ENCODE measurements at regions not wholly inside any gene's neighbourhood (a gene's known extent, or its start where the extent isn't known, plus 50 kb on each side); places are given as distances from the start of the nearest gene placed in this dataset.

GRCh38 chr1:184222652-184223052 is 164.2 kb upstream of the C1orf21 start (continued):
- TF ChIP-seq, protein P1, sequence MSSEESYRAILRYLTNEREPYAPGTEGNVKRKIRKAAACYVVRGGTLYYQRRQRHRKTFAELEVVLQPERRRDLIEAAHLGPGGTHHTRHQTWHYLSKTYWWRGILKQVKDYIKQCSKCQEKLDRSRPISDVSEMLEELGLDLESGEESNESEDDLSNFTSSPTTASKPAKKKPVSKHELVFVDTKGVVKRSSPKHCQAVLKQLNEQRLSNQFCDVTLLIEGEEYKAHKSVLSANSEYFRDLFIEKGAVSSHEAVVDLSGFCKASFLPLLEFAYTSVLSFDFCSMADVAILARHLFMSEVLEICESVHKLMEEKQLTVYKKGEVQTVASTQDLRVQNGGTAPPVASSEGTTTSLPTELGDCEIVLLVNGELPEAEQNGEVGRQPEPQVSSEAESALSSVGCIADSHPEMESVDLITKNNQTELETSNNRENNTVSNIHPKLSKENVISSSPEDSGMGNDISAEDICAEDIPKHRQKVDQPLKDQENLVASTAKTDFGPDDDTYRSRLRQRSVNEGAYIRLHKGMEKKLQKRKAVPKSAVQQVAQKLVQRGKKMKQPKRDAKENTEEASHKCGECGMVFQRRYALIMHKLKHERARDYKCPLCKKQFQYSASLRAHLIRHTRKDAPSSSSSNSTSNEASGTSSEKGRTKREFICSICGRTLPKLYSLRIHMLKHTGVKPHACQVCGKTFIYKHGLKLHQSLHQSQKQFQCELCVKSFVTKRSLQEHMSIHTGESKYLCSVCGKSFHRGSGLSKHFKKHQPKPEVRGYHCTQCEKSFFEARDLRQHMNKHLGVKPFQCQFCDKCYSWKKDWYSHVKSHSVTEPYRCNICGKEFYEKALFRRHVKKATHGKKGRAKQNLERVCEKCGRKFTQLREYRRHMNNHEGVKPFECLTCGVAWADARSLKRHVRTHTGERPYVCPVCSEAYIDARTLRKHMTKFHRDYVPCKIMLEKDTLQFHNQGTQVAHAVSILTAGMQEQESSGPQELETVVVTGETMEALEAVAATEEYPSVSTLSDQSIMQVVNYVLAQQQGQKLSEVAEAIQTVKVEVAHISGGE (tag by site-specific recombination; conservative IDR thresholded peaks at IDR 0.05; ENCODE audit: low read depth) = no peak
- TF ChIP-seq ZNF341 (tag by site-specific recombination; IDR thresholded peaks at IDR 0.05; ENCODE audit: low read depth) (no peak), ZNF423 (tag by site-specific recombination; IDR thresholded peaks at IDR 0.05) (no peak), ZFP37 (tag by site-specific recombination; IDR thresholded peaks at IDR 0.05) (peak; percentile 30; the same call in 1 of the 2 replicates), OVOL3 (tag by site-specific recombination; IDR thresholded peaks at IDR 0.05) (no peak), ZNF791 (tag by site-specific recombination; IDR thresholded peaks at IDR 0.05) (no peak), ZNF558 (tag by site-specific recombination; IDR thresholded peaks at IDR 0.05) (no peak), ZNF214 (tag by site-specific recombination; IDR thresholded peaks at IDR 0.05; ENCODE audit: borderline replicate concordance) (no peak), ZNF2 (tag by site-specific recombination; IDR thresholded peaks at IDR 0.05) (0 out of 2 replicates have a peak, but pooled peaks have one; percentile 58), ZSCAN23 (tag by site-specific recombination; IDR thresholded peaks at IDR 0.05) (no peak), ZBTB48 (tag by site-specific recombination; IDR thresholded peaks at IDR 0.05) (peak; percentile 41; the same call in 1 of the 2 replicates), PRDM1 (tag by site-specific recombination; IDR thresholded peaks at IDR 0.05) (peak; percentile 35; the same call in 1 of the 2 replicates), CTCF (tag by site-specific recombination; IDR thresholded peaks at IDR 0.05) (peak; percentile 87), ZNF654 (tag by site-specific recombination; IDR thresholded peaks at IDR 0.05; ENCODE audit: low read depth) (peak; percentile 68), ZNF433 (tag by site-specific recombination; IDR thresholded peaks at IDR 0.05; ENCODE audit: low read depth) (no peak), ZNF792 (tag by site-specific recombination; IDR thresholded peaks at IDR 0.05) (no peak), MZF1 (tag by site-specific recombination; IDR thresholded peaks at IDR 0.05; ENCODE audit: borderline replicate concordance) (no peak), ZNF211 (tag by site-specific recombination; IDR thresholded peaks at IDR 0.05; ENCODE audit: low read depth) (no peak), ZNF555 (tag by site-specific recombination; conservative IDR thresholded peaks at IDR 0.05) (no peak), ZNF501 (tag by site-specific recombination; IDR thresholded peaks at IDR 0.05) (no peak), ZNF146 (tag by site-specific recombination; IDR thresholded peaks at IDR 0.05) (no peak), ZSCAN16 (tag by site-specific recombination; IDR thresholded peaks at IDR 0.05) (no peak)
- TF ChIP-seq, protein P2, sequence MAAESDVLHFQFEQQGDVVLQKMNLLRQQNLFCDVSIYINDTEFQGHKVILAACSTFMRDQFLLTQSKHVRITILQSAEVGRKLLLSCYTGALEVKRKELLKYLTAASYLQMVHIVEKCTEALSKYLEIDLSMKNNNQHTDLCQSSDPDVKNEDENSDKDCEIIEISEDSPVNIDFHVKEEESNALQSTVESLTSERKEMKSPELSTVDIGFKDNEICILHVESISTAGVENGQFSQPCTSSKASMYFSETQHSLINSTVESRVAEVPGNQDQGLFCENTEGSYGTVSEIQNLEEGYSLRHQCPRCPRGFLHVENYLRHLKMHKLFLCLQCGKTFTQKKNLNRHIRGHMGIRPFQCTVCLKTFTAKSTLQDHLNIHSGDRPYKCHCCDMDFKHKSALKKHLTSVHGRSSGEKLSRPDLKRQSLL (tag by site-specific recombination; IDR thresholded peaks at IDR 0.05) = no peak
- TF ChIP-seq, protein P3, sequence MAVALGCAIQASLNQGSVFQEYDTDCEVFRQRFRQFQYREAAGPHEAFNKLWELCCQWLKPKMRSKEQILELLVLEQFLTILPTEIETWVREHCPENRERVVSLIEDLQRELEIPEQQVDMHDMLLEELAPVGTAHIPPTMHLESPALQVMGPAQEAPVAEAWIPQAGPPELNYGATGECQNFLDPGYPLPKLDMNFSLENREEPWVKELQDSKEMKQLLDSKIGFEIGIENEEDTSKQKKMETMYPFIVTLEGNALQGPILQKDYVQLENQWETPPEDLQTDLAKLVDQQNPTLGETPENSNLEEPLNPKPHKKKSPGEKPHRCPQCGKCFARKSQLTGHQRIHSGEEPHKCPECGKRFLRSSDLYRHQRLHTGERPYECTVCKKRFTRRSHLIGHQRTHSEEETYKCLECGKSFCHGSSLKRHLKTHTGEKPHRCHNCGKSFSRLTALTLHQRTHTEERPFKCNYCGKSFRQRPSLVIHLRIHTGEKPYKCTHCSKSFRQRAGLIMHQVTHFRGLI (tag by site-specific recombination; IDR thresholded peaks at IDR 0.05) = no peak
